Trophoblast cell (in vitro differentiated cells and primary cell): ENCODE measurements at regions not wholly inside any gene's neighbourhood (a gene's known extent, or its start where the extent isn't known, plus 50 kb on each side); places are given as distances from the start of the nearest gene placed in this dataset.

Source experiments
- DNase-seq, 2 donors: peaks; one replicate each; pipeline ENCODE4 v3.0.0-alpha.2; 2016
- H2AFZ ChIP-seq: 2 replicates; pipeline ENCODE4 v1.6.1; 2013; ENCODE audit warnings: low read length, moderate library complexity, mild to moderate bottlenecking; ENCODE audit not compliant: insufficient read depth, poor library complexity
- H2AK5ac ChIP-seq: 2 replicates; pipeline ENCODE4 v1.6.1; 2013; ENCODE audit warnings: mild to moderate bottlenecking, low read length
- H2BK120ac ChIP-seq: 2 replicates; pipeline ENCODE4 v1.6.1; 2013; ENCODE audit warnings: low read length, mild to moderate bottlenecking, moderate library complexity; ENCODE audit not compliant: insufficient read depth, poor library complexity
- H2BK12ac ChIP-seq: 2 replicates; pipeline ENCODE4 v1.6.1; 2013; ENCODE audit warnings: mild to moderate bottlenecking, low read length, moderate library complexity
- H2BK5ac ChIP-seq: 2 replicates; pipeline ENCODE4 v1.6.1; 2013; ENCODE audit warnings: low read length, low read depth, moderate library complexity, mild to moderate bottlenecking; ENCODE audit not compliant: poor library complexity
- H3K14ac ChIP-seq: 2 replicates; pipeline ENCODE4 v1.6.1; 2013; ENCODE audit warnings: mild to moderate bottlenecking, low read length
- H3K18ac ChIP-seq: 2 replicates; pipeline ENCODE4 v1.6.1; 2013; ENCODE audit warnings: mild to moderate bottlenecking, low read length
- H3K23ac ChIP-seq: 2 replicates; pipeline ENCODE4 v1.6.1; 2013; ENCODE audit warnings: low read length
- H3K27ac ChIP-seq: 2 replicates; pipeline ENCODE4 v1.5.1; 2013; ENCODE audit warnings: low read depth, mild to moderate bottlenecking, inconsistent platforms, low read length, moderate library complexity
- H3K27me3 ChIP-seq: 2 replicates; pipeline ENCODE4 v1.6.1; 2013; ENCODE audit warnings: inconsistent platforms, mild to moderate bottlenecking, low read length, moderate library complexity; ENCODE audit not compliant: insufficient read depth
- H3K36me3 ChIP-seq, 2 experiments: 1 replicate in 1 of 2; 2 replicates in 1 of 2; pipeline ENCODE4 v1.6.1; 2013; ENCODE audit warnings: low read length in 2 of 2, mild to moderate bottlenecking in 2 of 2, moderate library complexity in 1 of 2; ENCODE audit not compliant: insufficient read depth in 2 of 2, control insufficient read depth in 1 of 2
- H3K4ac ChIP-seq: 2 replicates; pipeline ENCODE4 v1.6.1; 2013; ENCODE audit warnings: low read depth, mild to moderate bottlenecking, low read length, moderate library complexity
- H3K4me1 ChIP-seq, 2 experiments: 1 replicate in 1 of 2; 2 replicates in 1 of 2; pipeline ENCODE4 v1.6.1; 2013; ENCODE audit warnings: low read length in 2 of 2, mild to moderate bottlenecking in 2 of 2, moderate library complexity in 1 of 2; ENCODE audit not compliant: insufficient read depth in 2 of 2, control insufficient read depth in 1 of 2
- H3K4me2 ChIP-seq: 2 replicates; pipeline ENCODE4 v1.6.1; 2013; ENCODE audit warnings: inconsistent platforms, mild to moderate bottlenecking, low read length, moderate library complexity
- H3K4me3 ChIP-seq: 2 replicates; pipeline ENCODE4 v1.5.1; 2013; ENCODE audit warnings: mild to moderate bottlenecking, low read depth, low read length, inconsistent platforms
- H3K79me1 ChIP-seq: one replicate; pipeline ENCODE4 v1.6.1; 2013; ENCODE audit warnings: low read length
- H3K79me2 ChIP-seq: 2 replicates; pipeline ENCODE4 v1.6.1; 2013; ENCODE audit warnings: low read length, mild to moderate bottlenecking; ENCODE audit not compliant: control insufficient read depth, insufficient read depth, poor library complexity
- H3K9ac ChIP-seq: 2 replicates; pipeline ENCODE4 v1.6.1; 2013; ENCODE audit warnings: mild to moderate bottlenecking, low read length
- H3K9me3 ChIP-seq: 2 replicates; pipeline ENCODE4 v1.6.1; 2013; ENCODE audit warnings: low read depth, mild to moderate bottlenecking, control low read depth, inconsistent platforms, low read length; ENCODE audit not compliant: insufficient read depth
- H4K12ac ChIP-seq: 2 replicates; pipeline ENCODE4 v1.6.1; 2013; ENCODE audit warnings: low read depth, mild to moderate bottlenecking, low read length, moderate library complexity
- H4K8ac ChIP-seq: 2 replicates; pipeline ENCODE4 v1.6.1; 2013; ENCODE audit warnings: low read depth, mild to moderate bottlenecking, low read length, moderate library complexity
- H4K91ac ChIP-seq: one replicate; pipeline ENCODE4 v1.6.1; 2013; ENCODE audit warnings: low read depth, mild to moderate bottlenecking, low read length, moderate library complexity
- WGBS: extraction: QIAGEN DNeasy Blood & Tissue Kit; methylation state at CpG from one replicate; pipeline ENCODE4 v1.1.7; 2013; ENCODE audit warnings: missing lambda C conversion rate; ENCODE audit not compliant: insufficient read length, insufficient coverage; ENCODE audit errors: extremely low coverage; 5-methylcytosine and 5-hydroxymethylcytosine counted together

DNA sequence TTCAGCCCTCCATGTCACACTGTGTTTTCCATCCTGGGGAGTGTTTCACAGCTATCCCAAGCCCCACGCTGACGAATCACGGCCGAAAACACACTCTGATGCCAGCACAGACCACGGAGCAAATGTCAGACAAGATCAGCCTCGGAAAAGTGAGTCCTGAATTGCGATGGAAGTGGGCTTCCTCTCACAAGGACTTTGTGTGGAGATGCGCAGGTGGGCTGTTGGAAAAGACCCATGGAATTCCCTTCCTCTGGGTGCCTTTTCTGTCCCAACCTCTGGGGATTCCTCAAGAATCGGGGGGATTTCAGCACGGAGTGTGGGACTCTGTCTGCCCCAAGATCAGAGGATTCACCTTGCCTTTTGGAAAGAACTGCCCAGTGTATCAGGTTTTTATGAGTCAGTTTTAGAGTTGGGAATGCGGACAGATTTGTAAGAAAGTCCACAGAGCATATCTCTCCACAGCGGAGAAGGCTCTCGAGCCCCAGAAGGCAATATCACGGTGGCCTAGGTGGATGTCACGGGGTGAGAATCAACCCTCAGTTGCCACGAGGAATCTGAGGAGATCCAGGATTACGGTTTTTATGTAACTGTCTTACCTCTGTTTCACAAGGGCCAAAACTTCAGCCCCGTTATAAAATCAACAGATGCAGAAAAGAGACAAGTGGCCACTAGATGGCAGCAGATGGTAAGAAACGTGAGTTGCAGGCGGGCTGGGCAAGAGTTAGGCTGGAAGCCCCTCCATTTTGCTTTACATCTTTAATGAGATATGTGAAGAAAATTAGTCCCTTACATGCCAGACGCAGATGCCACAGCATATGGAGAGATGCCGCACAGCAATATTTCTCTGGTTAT is 201.9 kb downstream of the DAD1 start:
- no peak overlapping the region for H3K23ac ChIP-seq
- no peak overlapping the region for H3K4me2 ChIP-seq
- H2BK5ac ChIP-seq, result no peak overlapping the region
- H2BK12ac ChIP-seq, result no peak overlapping the region
- peak; percentile 66 to 92 for DNase-seq
- H3K27me3 ChIP-seq, result no peaks in the 10 kb centered on the region
- H2AFZ ChIP-seq, result no peak overlapping the region
- H3K27ac ChIP-seq, result no peak overlapping the region
- no peaks in the 10 kb centered on the region for H3K79me2 ChIP-seq
- no peak overlapping the region for H3K4ac ChIP-seq
- no peak overlapping the region for H2AK5ac ChIP-seq
- no peaks in the 10 kb centered on the region for H3K36me3 ChIP-seq
- no peak overlapping the region for H3K18ac ChIP-seq
- no peaks in the 10 kb centered on the region for H3K4me1 ChIP-seq
- H3K4me3 ChIP-seq, result no peak overlapping the region
- no peak overlapping the region for H2BK120ac ChIP-seq
- WGBS, result no CpG with 5 or more reads among the region's 22 CpGs
- no peak overlapping the region for H3K9ac ChIP-seq
- no peak overlapping the region for H4K12ac ChIP-seq
- H3K9me3 ChIP-seq, result no peaks in the 10 kb centered on the region
- no peak overlapping the region for H3K14ac ChIP-seq
- H4K91ac ChIP-seq, result no peak overlapping the region
- H4K8ac ChIP-seq, result no peak overlapping the region
- no peaks in the 10 kb centered on the region for H3K79me1 ChIP-seq

DNA sequence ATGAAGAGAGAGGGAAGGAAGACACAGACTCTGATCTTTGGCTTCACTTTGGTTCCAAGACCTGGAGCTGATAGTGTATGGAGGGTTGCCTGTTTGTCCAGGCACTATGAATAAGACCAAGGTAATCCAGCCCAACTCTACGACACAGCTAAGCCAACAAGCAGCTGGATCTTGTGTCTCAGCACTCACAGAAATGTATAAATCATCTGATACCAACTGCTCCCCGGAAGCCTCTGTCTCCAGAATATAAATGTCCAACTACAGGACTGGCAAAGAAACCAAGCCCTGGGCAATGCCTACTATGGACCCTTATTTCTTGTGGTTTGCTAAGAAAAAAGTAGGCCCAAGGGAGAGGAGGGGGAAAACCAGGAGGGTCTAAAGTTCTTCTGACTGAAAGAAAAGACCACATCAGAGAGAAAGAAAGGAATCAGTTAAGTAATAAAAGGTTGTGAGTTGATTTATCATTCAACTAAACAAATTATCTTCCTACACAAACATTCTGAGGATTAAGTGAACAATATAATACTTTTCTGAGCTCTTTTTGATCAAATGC is 204.0 kb downstream of the DAD1 start:
- no peak for DNase-seq
- Histone ChIP-seq H3K79me1 (no peaks in the 10 kb centered on the region), H3K14ac (no peak overlapping the region), H3K4me2 (no peak overlapping the region), H4K8ac (no peak overlapping the region), H3K36me3 (no peaks in the 10 kb centered on the region), H2BK5ac (no peak overlapping the region), H3K9ac (no peak overlapping the region), H2BK120ac (no peak overlapping the region), H2AFZ (no peak overlapping the region), H3K4me1 (no peaks in the 10 kb centered on the region), H3K79me2 (no peaks in the 10 kb centered on the region), H3K9me3 (no peaks in the 10 kb centered on the region), H4K12ac (no peak overlapping the region), H3K18ac (no peak overlapping the region), H2BK12ac (no peak overlapping the region), H3K23ac (no peak overlapping the region), H4K91ac (no peak overlapping the region), H2AK5ac (no peak overlapping the region), H3K4ac (no peak overlapping the region), H3K27me3 (no peaks in the 10 kb centered on the region), H3K4me3 (no peak overlapping the region), H3K27ac (no peak overlapping the region)
- WGBS, result no CpG with 5 or more reads among the region's 2 CpGs

DNA sequence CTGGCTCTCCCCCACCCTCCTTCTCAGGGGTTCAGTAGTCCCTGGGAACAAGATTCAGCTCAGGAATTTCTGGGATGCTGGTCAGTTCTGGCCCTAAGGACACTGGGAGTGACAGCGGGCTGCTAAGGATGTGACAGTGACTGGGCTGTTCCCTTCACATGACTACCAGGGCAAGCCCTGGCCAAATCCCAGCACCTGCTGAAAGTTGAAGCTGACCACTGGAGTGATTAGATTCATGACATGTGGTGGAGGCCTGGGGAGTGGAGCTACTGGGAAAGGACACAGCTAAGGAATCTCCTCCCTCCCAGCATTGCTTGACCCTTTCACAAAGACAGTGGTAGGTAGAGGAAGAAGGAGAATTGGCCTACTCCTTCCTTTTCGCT is 204.9 kb downstream of the DAD1 start:
- DNase-seq, result no peak
- WGBS, result no CpG with 5 or more reads among the region's 2 CpGs
- H3K27ac ChIP-seq, result no peak overlapping the region

DNA sequence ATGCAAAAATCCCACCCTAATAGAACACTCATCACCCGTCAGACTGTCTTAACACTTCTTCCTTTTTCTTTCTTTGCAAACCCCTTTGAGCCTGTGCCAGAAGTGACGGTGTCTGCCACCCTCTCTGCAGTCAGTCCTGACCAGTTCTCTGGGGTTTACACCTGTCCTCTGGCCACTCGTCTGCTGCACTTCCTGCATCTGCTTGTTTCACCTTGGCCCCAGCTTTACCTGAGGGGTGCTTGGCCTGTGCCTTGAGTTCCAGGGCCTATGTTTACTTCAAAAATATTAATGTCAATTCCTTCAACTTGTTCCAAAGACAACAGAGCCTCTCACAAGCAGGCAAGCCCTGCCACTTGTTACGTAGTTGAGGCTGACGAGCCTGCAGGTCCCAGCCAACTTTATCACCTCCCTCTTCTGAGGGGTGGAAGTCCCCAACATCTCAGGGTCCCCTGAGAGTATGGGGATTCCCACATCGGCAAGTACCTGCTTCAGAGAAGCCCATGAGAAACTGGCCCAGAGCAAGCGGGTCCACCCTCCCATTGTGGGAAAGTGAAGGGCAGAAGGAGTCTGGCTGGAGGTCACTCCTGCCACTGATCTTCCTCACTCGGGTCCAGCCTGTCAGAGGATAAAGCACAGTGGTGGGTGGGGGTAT is 205.4 kb downstream of the DAD1 start:
- Histone ChIP-seq H2BK12ac (no peak overlapping the region), H3K4me3 (no peak overlapping the region), H3K9me3 (no peaks in the 10 kb centered on the region), H3K27me3 (no peaks in the 10 kb centered on the region), H4K91ac (no peak overlapping the region), H3K27ac (no peak overlapping the region), H3K36me3 (no peaks in the 10 kb centered on the region), H2BK120ac (no peak overlapping the region), H3K9ac (no peak overlapping the region), H2AFZ (no peak overlapping the region), H4K8ac (no peak overlapping the region), H3K23ac (no peak overlapping the region), H2AK5ac (no peak overlapping the region), H3K4ac (no peak overlapping the region), H3K4me1 (no peaks in the 10 kb centered on the region), H2BK5ac (no peak overlapping the region), H3K79me1 (no peaks in the 10 kb centered on the region), H3K14ac (no peak overlapping the region), H3K79me2 (no peaks in the 10 kb centered on the region), H3K18ac (no peak overlapping the region), H3K4me2 (no peak overlapping the region), H4K12ac (no peak overlapping the region)
- no CpG with 5 or more reads among the region's 8 CpGs for WGBS
- no peak for DNase-seq

More for the DNA sequence above, 204.9 kb downstream of the DAD1 start:
- Histone ChIP-seq H2BK5ac (no peak overlapping the region), H3K9ac (no peak overlapping the region), H3K36me3 (no peaks in the 10 kb centered on the region), H3K79me2 (no peaks in the 10 kb centered on the region), H4K12ac (no peak overlapping the region), H3K4me1 (no peaks in the 10 kb centered on the region), H2BK12ac (no peak overlapping the region), H2AK5ac (no peak overlapping the region), H4K8ac (no peak overlapping the region), H3K9me3 (no peaks in the 10 kb centered on the region), H3K4me2 (no peak overlapping the region), H3K23ac (no peak overlapping the region), H4K91ac (no peak overlapping the region), H3K14ac (no peak overlapping the region), H3K18ac (no peak overlapping the region), H2BK120ac (no peak overlapping the region), H2AFZ (no peak overlapping the region), H3K79me1 (no peaks in the 10 kb centered on the region), H3K27me3 (no peaks in the 10 kb centered on the region), H3K4me3 (no peak overlapping the region), H3K4ac (no peak overlapping the region)
